Esophagus squamous epithelium (tissue), 4 donors: ENCODE measurements at regions not wholly inside any gene's neighbourhood (a gene's known extent, or its start where the extent isn't known, plus 50 kb on each side); places are given as distances from the start of the nearest gene placed in this dataset.

Source experiments
- CTCF ChIP-seq, 6 experiments: fragments of 450-650 bp in 4 of 6; fragments of 200-600 bp in 2 of 6; sonication (generic) in 2 of 6; IDR thresholded peaks; one replicate each; pipeline ENCODE4 v1.5.1; 2016 to 2019; ENCODE audit warnings: antibody characterized with exemption in 6 of 6, mild to moderate bottlenecking in 4 of 6, moderate library complexity in 4 of 6
- POLR2A ChIP-seq, 4 donors: fragments of 450-650 bp; IDR thresholded peaks; one replicate each; pipeline ENCODE4 v1.6.1; 2017; ENCODE audit warnings: antibody characterized with exemption in 4 of 4, mild to moderate bottlenecking in 4 of 4, moderate library complexity in 3 of 4

GRCh38 chr15:70344666-70345065 is 246.9 kb upstream of the TLE3 start:
- no peak for TF ChIP-seq POLR2A (IDR thresholded peaks at IDR 0.05)
- TF ChIP-seq CTCF (IDR thresholded peaks at IDR 0.05), result no peak
